ENCODE measurements at regions not wholly inside any gene's neighbourhood (a gene's known extent, or its start where the extent isn't known, plus 50 kb on each side); places are given as distances from the start of the nearest gene placed in this dataset.

GRCh38 chr3:72375237-72376076 is 472.8 kb downstream of the SHQ1 start:
- peak; percentile 10 to 23 for DNase-seq (ENCODE audit: low read depth in 2 of 2)

- no peak for DNase-seq (ENCODE audit: low read depth in 2 of 2)
Observed at GRCh38 chr3:72373139-72373538, 475.1 kb downstream of the SHQ1 start.

GRCh38 chr3:72372161-72372560 is 476.1 kb downstream of the SHQ1 start:
- DNase-seq (ENCODE audit: low read depth in 2 of 2) = no peak

GRCh38 chr3:72371431-72371830 is 476.8 kb downstream of the SHQ1 start:
- no peak for DNase-seq (ENCODE audit: low read depth in 2 of 2)

- DNase-seq (ENCODE audit: low read depth in 2 of 2) = no peak
Observed at GRCh38 chr3:72370947-72371346, 477.3 kb downstream of the SHQ1 start.

- DNase-seq (ENCODE audit: low read depth in 2 of 2) = no peak
Observed at GRCh38 chr3:72369681-72370080, 478.6 kb downstream of the SHQ1 start.

- no peak for DNase-seq (ENCODE audit: low read depth in 2 of 2)
Observed at GRCh38 chr3:72368331-72368975, 479.8 kb downstream of the SHQ1 start.

GRCh38 chr3:72361990-72362389 is 486.3 kb downstream of the SHQ1 start:
- no peak for DNase-seq (ENCODE audit: low read depth in 2 of 2)

GRCh38 chr3:72359743-72360142 is 488.5 kb downstream of the SHQ1 start:
- no peak for DNase-seq (ENCODE audit: low read depth in 2 of 2)

GRCh38 chr3:72355168-72355567 is 493.1 kb downstream of the SHQ1 start:
- no peak for DNase-seq (ENCODE audit: low read depth in 2 of 2)

- DNase-seq (ENCODE audit: low read depth in 2 of 2) = no peak
Observed at GRCh38 chr3:72354486-72354885, 493.8 kb downstream of the SHQ1 start.

GRCh38 chr3:72353236-72354128 is 494.8 kb downstream of the SHQ1 start:
- DNase-seq (ENCODE audit: low read depth in 2 of 2) = no peak

- no peak for DNase-seq (ENCODE audit: low read depth in 2 of 2)
Observed at GRCh38 chr3:72352176-72352575, 496.1 kb downstream of the SHQ1 start.

GRCh38 chr3:72351536-72351935 is 496.7 kb downstream of the SHQ1 start:
- no peak for DNase-seq (ENCODE audit: low read depth in 2 of 2)

GRCh38 chr3:72350761-72351505 is 497.3 kb downstream of the SHQ1 start:
- no peak for DNase-seq (ENCODE audit: low read depth in 2 of 2)

GRCh38 chr3:72348357-72348756 is 499.9 kb downstream of the SHQ1 start:
- no peak for DNase-seq (ENCODE audit: low read depth in 2 of 2)

- peak; percentile 17 to 47 for DNase-seq (ENCODE audit: low read depth in 2 of 2)
Observed at GRCh38 chr3:72347819-72348319, 500.4 kb downstream of the SHQ1 start.

- no peak for DNase-seq (ENCODE audit: low read depth in 2 of 2)
Observed at GRCh38 chr3:72346526-72346926, 501.7 kb downstream of the SHQ1 start.

GRCh38 chr3:72345980-72346379 is 502.3 kb downstream of the SHQ1 start:
- no peak for DNase-seq (ENCODE audit: low read depth in 2 of 2)

GRCh38 chr3:72345237-72345878 is 502.9 kb downstream of the SHQ1 start:
- no peak for DNase-seq (ENCODE audit: low read depth in 2 of 2)

- DNase-seq (ENCODE audit: low read depth in 2 of 2) = no peak
Observed at GRCh38 chr3:72344647-72345046, 503.6 kb downstream of the SHQ1 start.

Data from activated CD4-positive, alpha-beta T cell treated with anti-CD3 and anti-CD28 coated beads for 24 hours (primary cell).